Activated effector memory CD4-positive, alpha-beta T cell treated with anti-CD3 and anti-CD28 coated beads, Interleukin-2, amount 50 U/mL, for 16 hours (primary cell): ENCODE measurements at regions not wholly inside any gene's neighbourhood (a gene's known extent, or its start where the extent isn't known, plus 50 kb on each side); places are given as distances from the start of the nearest gene placed in this dataset.
"Not testable (repeated sequence)": the region's sequence is repeated elsewhere in the genome, so short reads cannot be mapped to it uniquely, and the experiment has no call there.

ENCODE experiments used
- DNase-seq: peaks from one replicate; pipeline ENCODE4 v3.0.0-alpha.2; 2020

- no peak for DNase-seq
Measured at GRCh38 chr1:5812295-5812694, 179.9 kb downstream of the NPHP4 start.

GRCh38 chr1:5811419-5811818, 180.8 kb downstream of the NPHP4 start:
- no peak for DNase-seq

- no peak for DNase-seq
Measured at GRCh38 chr1:5810553-5811270, 181.5 kb downstream of the NPHP4 start.

GRCh38 chr1:5810131-5810530, 182.1 kb downstream of the NPHP4 start:
- no peak for DNase-seq

GRCh38 chr1:5809207-5809788, 182.9 kb downstream of the NPHP4 start:
- DNase-seq, result no peak

- no peak for DNase-seq
Measured at GRCh38 chr1:5803851-5804250, 188.4 kb downstream of the NPHP4 start.

- DNase-seq, result no peak
Measured at GRCh38 chr1:5802606-5803005, 189.6 kb downstream of the NPHP4 start.

- no peak for DNase-seq
Measured at GRCh38 chr1:5798904-5799303, 193.3 kb downstream of the NPHP4 start.

GRCh38 chr1:5798151-5798730, 194.0 kb downstream of the NPHP4 start:
- no peak for DNase-seq

GRCh38 chr1:5796028-5796427, 196.2 kb downstream of the NPHP4 start:
- DNase-seq, result no peak

- DNase-seq, result no peak
Measured at GRCh38 chr1:5794279-5794678, 197.9 kb downstream of the NPHP4 start.

GRCh38 chr1:5793516-5793915, 198.7 kb downstream of the NPHP4 start:
- no peak for DNase-seq

GRCh38 chr1:5781079-5781478, 211.1 kb downstream of the NPHP4 start:
- no peak for DNase-seq

GRCh38 chr1:5780324-5780716, 211.9 kb downstream of the NPHP4 start:
- no peak for DNase-seq

- no peak for DNase-seq
Measured at GRCh38 chr1:5779608-5780323, 212.5 kb downstream of the NPHP4 start.

GRCh38 chr1:5776035-5776550, 216.1 kb downstream of the NPHP4 start:
- DNase-seq, result no peak

GRCh38 chr1:5774019-5774418, 218.2 kb downstream of the NPHP4 start:
- no peak for DNase-seq

GRCh38 chr1:5771788-5772187, 220.4 kb downstream of the NPHP4 start:
- no peak for DNase-seq

- no peak for DNase-seq
Measured at GRCh38 chr1:5770981-5771765, 221.1 kb downstream of the NPHP4 start.

- DNase-seq, result no peak
Measured at GRCh38 chr1:5769760-5770159, 222.5 kb downstream of the NPHP4 start.

- no peak for DNase-seq
Measured at GRCh38 chr1:5769146-5769545, 223.1 kb downstream of the NPHP4 start.

GRCh38 chr1:5768014-5768413, 224.2 kb downstream of the NPHP4 start:
- no peak for DNase-seq

- DNase-seq, result not testable (repeated sequence)
Measured at GRCh38 chr1:5766996-5767395, 225.2 kb downstream of the NPHP4 start.
